ENCODE measurements at regions not wholly inside any gene's neighbourhood (a gene's known extent, or its start where the extent isn't known, plus 50 kb on each side); places are given as distances from the start of the nearest gene placed in this dataset.

GRCh38 chr13:61162106-61162505 lies 253.5 kb downstream of the PCDH20 start:
- Histone ChIP-seq H3K9ac (replicated peaks in 1 of 4; ENCODE audit: extremely low read depth in 1 of 4, low read depth in 3 of 4, low read length in 3 of 4) (no peak overlapping the region), H3K18ac (ENCODE audit: extremely low read depth, low read length) (no peak overlapping the region), H2AK5ac (ENCODE audit: low read depth, low read length) (no peak overlapping the region), H3K27ac (ENCODE audit: low read depth, low read length) (no peak overlapping the region), H3K4ac (replicated peaks; ENCODE audit: insufficient read length, low read depth, low read length) (no peak overlapping the region), H3K14ac (ENCODE audit: insufficient read length) (no peak overlapping the region), H3K4me1 (replicated peaks in 1 of 4; ENCODE audit: control insufficient read depth in 3 of 4, insufficient read depth in 4 of 4, low read length in 3 of 4) (no peaks in the 10 kb centered on the region), H4K5ac (ENCODE audit: insufficient read length, low read depth, low read length) (no peak overlapping the region), H3K56ac (replicated peaks; ENCODE audit: insufficient read length, low read depth, low read length) (no peak overlapping the region), H2BK12ac (ENCODE audit: low read depth, low read length) (no peak overlapping the region), H2BK5ac (ENCODE audit: low read depth, low read length) (no peak overlapping the region), H3K27me3 (replicated peaks in 1 of 4; ENCODE audit: control insufficient read depth in 3 of 4, extremely low read depth in 1 of 4, insufficient read depth in 3 of 4, low read length in 3 of 4) (no peaks in the 10 kb centered on the region), H3K9me3 (ENCODE audit: insufficient read depth in 2 of 2, low read depth in 1 of 2, low read length in 1 of 2) (no peaks in the 10 kb centered on the region), H2BK120ac (replicated peaks; ENCODE audit: low read depth, low read length) (no peak overlapping the region), H3K4me3 (ENCODE audit: extremely low read depth in 1 of 4, insufficient read depth in 2 of 4, low read depth in 3 of 4, low read length in 4 of 4) (no peak overlapping the region), H4K91ac (replicated peaks; ENCODE audit: insufficient read length, low read length) (no peak overlapping the region), H2AFZ (ENCODE audit: low read length) (no peak overlapping the region), H4K8ac (ENCODE audit: extremely low read depth, insufficient read depth, low read length) (no peak overlapping the region), H3K36me3 (ENCODE audit: control insufficient read depth in 2 of 4, insufficient read depth in 4 of 4, low read length in 3 of 4) (no peaks in the 10 kb centered on the region), H2BK15ac (ENCODE audit: low read length) (no peak overlapping the region), H3K79me2 (ENCODE audit: control insufficient read depth in 1 of 2, insufficient read depth in 2 of 2, low read length in 2 of 2) (no peaks in the 10 kb centered on the region), H3K79me1 (ENCODE audit: low read depth, low read length) (no peaks in the 10 kb centered on the region), H2BK20ac (ENCODE audit: low read length) (no peak overlapping the region), H4K20me1 (replicated peaks in 1 of 2; ENCODE audit: control insufficient read depth in 1 of 2, insufficient read depth in 2 of 2, low read length in 2 of 2) (no peaks in the 10 kb centered on the region), H3K23me2 (ENCODE audit: low read depth, low read length) (no peaks in the 10 kb centered on the region), H3K23ac (ENCODE audit: insufficient read length) (no peak overlapping the region), H3K4me2 (ENCODE audit: insufficient read depth in 1 of 2, low read depth in 2 of 2, low read length in 2 of 2) (no peak overlapping the region)
- CTCF ChIA-PET (ENCODE audit: partially characterized antibody), result no interaction called here
- WGBS, 2 experiments (ENCODE audit: extremely low coverage in 1 of 2, insufficient coverage in 1 of 2, insufficient read length in 1 of 2, insufficient replicate concordance in 2 of 2, low coverage in 1 of 2, low lambda C conversion rate in 2 of 2, missing lambda C conversion rate in 1 of 2), result 90% methylated on average over 3 of the region's 3 CpGs; no CpG with 5 or more reads in 1 of the 2 experiments
- TF ChIP-seq JUN (IDR thresholded peaks at IDR 0.05; ENCODE audit: low read depth, low read length), result no peak
- no peak for TF ChIP-seq NANOG (IDR thresholded peaks at IDR 0.05; ENCODE audit: insufficient read depth, low read depth, low read length, poor library complexity, severe bottlenecking)
- TF ChIP-seq TAF7 (optimal IDR thresholded peaks at IDR 0.05; ENCODE audit: borderline replicate concordance, low read depth, low read length), result no peak
- no peak for TF ChIP-seq BACH1 (IDR thresholded peaks at IDR 0.05; ENCODE audit: low read length)
- no peak for TF ChIP-seq TEAD4 (IDR thresholded peaks at IDR 0.05; ENCODE audit: low read depth, low read length)
- TF ChIP-seq HDAC2 (IDR thresholded peaks at IDR 0.05; ENCODE audit: borderline replicate concordance in 1 of 2, low read depth in 2 of 2, low read length in 2 of 2), result no peak
- TF ChIP-seq KDM1A (IDR thresholded peaks at IDR 0.05; ENCODE audit: borderline replicate concordance, low read length), result no peak
- TF ChIP-seq SUZ12 (IDR thresholded peaks at IDR 0.05; ENCODE audit: low read length), result no peak
- TF ChIP-seq SP4 (IDR thresholded peaks at IDR 0.05; ENCODE audit: low read length), result no peak
- no peak for TF ChIP-seq MAX (IDR thresholded peaks at IDR 0.05)
- TF ChIP-seq SIRT6 (IDR thresholded peaks at IDR 0.05; ENCODE audit: low read length), result no peak
- no peak for TF ChIP-seq BCL11A (IDR thresholded peaks at IDR 0.05; ENCODE audit: low read depth in 2 of 2, low read length in 2 of 2)
- TF ChIP-seq SAP30 (IDR thresholded peaks at IDR 0.05; ENCODE audit: insufficient read depth, insufficient replicate concordance, low read length), result no peak
- no peak for TF ChIP-seq USF2 (IDR thresholded peaks at IDR 0.05; ENCODE audit: low read length)
- no peak for DNase-seq (ENCODE audit: low read depth in 1 of 2, low spot score in 2 of 2)
- FAIRE-seq, result no peak
- POLR2A ChIA-PET (ENCODE audit: partially characterized antibody), result no interaction called here
